ENCODE measurements at regions not wholly inside any gene's neighbourhood (a gene's known extent, or its start where the extent isn't known, plus 50 kb on each side); places are given as distances from the start of the nearest gene placed in this dataset.

DNA sequence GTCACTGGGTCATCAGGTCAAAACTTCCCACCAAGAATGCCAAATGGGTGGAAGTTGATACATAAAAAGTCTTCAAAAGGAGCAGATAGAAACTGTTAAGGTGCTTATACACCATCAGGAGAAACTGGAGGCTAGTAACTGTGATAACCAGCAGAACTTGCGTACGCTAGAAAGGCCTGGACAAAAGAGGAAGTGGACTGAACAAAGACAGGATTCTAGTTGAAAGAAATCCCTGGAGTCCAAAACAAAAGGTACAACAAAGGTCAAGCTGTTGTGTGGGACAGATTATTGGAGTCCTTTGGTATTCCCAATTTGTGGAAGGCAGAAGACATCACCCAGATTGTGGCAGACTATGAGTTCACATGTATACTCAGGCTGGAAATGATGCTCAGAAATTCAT lies 215.8 kb upstream of the PBX1 start:
- TF ChIP-seq, protein P1, sequence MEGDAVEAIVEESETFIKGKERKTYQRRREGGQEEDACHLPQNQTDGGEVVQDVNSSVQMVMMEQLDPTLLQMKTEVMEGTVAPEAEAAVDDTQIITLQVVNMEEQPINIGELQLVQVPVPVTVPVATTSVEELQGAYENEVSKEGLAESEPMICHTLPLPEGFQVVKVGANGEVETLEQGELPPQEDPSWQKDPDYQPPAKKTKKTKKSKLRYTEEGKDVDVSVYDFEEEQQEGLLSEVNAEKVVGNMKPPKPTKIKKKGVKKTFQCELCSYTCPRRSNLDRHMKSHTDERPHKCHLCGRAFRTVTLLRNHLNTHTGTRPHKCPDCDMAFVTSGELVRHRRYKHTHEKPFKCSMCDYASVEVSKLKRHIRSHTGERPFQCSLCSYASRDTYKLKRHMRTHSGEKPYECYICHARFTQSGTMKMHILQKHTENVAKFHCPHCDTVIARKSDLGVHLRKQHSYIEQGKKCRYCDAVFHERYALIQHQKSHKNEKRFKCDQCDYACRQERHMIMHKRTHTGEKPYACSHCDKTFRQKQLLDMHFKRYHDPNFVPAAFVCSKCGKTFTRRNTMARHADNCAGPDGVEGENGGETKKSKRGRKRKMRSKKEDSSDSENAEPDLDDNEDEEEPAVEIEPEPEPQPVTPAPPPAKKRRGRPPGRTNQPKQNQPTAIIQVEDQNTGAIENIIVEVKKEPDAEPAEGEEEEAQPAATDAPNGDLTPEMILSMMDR (IDR thresholded peaks at IDR 0.05): no peak
- TF ChIP-seq POLR2A (IDR thresholded peaks at IDR 0.05): no peak

Measured in testis (tissue), 2 donors.